Upper lobe of left lung (tissue), 4 donors: ENCODE measurements at regions not wholly inside any gene's neighbourhood (a gene's known extent, or its start where the extent isn't known, plus 50 kb on each side); places are given as distances from the start of the nearest gene placed in this dataset.

Source experiments
- EP300 ChIP-seq, 4 donors: sonication (generic); formaldehyde crosslinking; IDR thresholded peaks; one replicate each; pipeline ENCODE4 v1.5.1; 2017; ENCODE audit warnings: antibody characterized with exemption in 4 of 4, control low read depth in 2 of 4
- POLR2AphosphoS5 ChIP-seq, 2 donors: sonication (generic); formaldehyde crosslinking; IDR thresholded peaks; one replicate each; pipeline ENCODE4 v1.5.1; 2017; ENCODE audit warnings: antibody characterized with exemption in 2 of 2
- TF ChIP-seq, protein P1 (sequence below), 6 experiments: fragments of 450-650 bp in 4 of 6; fragments of 200-600 bp in 2 of 6; sonication (generic) in 2 of 6; IDR thresholded peaks; one replicate each; pipeline ENCODE4 v1.5.1; 2016 to 2019; ENCODE audit warnings: antibody characterized with exemption in 6 of 6

DNA sequence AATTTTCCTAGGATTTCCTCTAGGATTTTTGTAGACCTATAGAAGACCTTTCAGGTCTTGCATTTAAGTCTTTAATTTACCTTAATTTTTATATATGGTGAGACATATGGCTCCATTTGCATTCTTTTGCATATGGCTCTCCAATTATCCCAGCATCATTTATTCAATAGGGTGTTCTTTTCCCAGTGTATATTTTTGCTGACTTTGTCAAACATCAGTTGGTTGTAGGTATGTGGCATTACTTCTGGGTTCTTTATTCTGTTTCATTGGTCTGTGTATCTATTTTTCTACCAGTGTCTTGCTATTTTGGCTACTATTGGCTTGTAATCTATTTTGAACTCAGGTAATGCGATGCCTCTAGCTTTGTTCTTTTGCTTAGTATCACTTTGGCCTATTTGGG, 239.8 kb upstream of the CNTNAP5 start:
- TF ChIP-seq, protein P1, sequence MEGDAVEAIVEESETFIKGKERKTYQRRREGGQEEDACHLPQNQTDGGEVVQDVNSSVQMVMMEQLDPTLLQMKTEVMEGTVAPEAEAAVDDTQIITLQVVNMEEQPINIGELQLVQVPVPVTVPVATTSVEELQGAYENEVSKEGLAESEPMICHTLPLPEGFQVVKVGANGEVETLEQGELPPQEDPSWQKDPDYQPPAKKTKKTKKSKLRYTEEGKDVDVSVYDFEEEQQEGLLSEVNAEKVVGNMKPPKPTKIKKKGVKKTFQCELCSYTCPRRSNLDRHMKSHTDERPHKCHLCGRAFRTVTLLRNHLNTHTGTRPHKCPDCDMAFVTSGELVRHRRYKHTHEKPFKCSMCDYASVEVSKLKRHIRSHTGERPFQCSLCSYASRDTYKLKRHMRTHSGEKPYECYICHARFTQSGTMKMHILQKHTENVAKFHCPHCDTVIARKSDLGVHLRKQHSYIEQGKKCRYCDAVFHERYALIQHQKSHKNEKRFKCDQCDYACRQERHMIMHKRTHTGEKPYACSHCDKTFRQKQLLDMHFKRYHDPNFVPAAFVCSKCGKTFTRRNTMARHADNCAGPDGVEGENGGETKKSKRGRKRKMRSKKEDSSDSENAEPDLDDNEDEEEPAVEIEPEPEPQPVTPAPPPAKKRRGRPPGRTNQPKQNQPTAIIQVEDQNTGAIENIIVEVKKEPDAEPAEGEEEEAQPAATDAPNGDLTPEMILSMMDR (IDR thresholded peaks at IDR 0.05): no peak
- TF ChIP-seq POLR2AphosphoS5 (IDR thresholded peaks at IDR 0.05) (no peak), EP300 (IDR thresholded peaks at IDR 0.05) (no peak)
